GM12864 (cell line): ENCODE measurements at regions not wholly inside any gene's neighbourhood (a gene's known extent, or its start where the extent isn't known, plus 50 kb on each side); places are given as distances from the start of the nearest gene placed in this dataset.

Experiments
- DNase-seq: peaks from one replicate; pipeline ENCODE4 v3.0.0-alpha.2; 2011; ENCODE audit warnings: low read depth
- H3K4me3 ChIP-seq: 2 replicates; pipeline ENCODE4 v1.5.1; 2011; ENCODE audit warnings: mild to moderate bottlenecking, low read depth, low read length, control low read depth
- TF ChIP-seq, protein P1 (sequence below): IDR thresholded peaks from 2 replicates; pipeline ENCODE4 v1.5.1; 2011; ENCODE audit warnings: low read depth, mild to moderate bottlenecking, moderate library complexity, low read length, control low read depth, inconsistent platforms; ENCODE audit errors: missing control alignments

DNA sequence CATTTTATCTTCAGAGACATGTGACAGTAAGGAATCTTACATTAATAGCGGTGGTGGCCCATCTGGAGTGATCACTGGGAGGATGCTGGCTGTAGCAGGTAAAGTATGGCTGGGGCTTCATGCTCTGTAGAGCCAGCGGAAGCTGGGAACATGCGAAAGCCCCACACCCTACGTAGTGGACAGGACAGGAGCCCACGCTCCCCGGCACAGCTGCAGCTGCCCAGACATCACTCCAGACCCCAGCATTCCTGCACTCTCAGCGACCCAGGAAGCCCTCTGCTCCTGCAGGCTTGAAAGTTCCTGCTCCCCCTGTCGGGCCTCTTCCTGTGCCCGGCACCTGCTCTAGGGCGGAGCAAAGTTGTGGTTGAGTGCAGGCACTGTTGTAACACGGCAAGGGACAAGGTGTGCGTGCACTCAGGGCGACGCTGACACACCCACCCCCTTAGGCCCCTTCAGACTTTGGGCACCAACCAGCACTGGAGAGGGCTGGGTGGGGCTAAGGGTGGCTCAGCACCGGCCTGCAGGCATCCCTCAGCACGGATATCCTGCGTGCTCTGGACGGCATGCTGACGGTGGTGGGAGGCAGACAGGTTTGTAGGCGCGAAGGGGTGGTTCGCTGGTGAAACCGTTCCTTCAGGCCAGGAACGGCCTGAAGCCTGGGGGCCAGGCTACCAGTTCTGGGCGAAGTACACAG, 568.3 kb downstream of the FSCB start:
- DNase-seq: no peak
- no peak overlapping the region for H3K4me3 ChIP-seq
- TF ChIP-seq, protein P1, sequence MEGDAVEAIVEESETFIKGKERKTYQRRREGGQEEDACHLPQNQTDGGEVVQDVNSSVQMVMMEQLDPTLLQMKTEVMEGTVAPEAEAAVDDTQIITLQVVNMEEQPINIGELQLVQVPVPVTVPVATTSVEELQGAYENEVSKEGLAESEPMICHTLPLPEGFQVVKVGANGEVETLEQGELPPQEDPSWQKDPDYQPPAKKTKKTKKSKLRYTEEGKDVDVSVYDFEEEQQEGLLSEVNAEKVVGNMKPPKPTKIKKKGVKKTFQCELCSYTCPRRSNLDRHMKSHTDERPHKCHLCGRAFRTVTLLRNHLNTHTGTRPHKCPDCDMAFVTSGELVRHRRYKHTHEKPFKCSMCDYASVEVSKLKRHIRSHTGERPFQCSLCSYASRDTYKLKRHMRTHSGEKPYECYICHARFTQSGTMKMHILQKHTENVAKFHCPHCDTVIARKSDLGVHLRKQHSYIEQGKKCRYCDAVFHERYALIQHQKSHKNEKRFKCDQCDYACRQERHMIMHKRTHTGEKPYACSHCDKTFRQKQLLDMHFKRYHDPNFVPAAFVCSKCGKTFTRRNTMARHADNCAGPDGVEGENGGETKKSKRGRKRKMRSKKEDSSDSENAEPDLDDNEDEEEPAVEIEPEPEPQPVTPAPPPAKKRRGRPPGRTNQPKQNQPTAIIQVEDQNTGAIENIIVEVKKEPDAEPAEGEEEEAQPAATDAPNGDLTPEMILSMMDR: no peak

DNA sequence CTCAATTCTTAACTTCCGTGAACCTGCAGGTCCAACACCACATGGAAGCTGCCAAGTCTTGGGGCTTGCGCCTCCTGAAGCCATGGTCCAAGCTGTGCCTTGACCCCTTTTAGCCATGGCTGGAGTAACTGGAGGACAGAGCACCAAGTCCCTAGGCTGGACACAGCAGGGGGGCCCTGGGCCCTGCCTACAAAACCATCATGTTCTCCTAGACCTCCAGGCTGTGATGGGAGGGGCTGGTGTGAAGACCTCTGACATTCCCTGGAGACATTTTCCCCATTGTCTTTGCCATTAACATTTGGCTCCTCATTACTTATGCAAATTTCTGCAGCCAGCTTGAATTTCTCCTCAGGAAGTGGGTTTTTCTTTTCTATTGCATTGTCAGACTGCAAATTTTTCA, 570.1 kb downstream of the FSCB start:
- TF ChIP-seq, protein P1: no peak
- DNase-seq: no peak
- no peak overlapping the region for H3K4me3 ChIP-seq

DNA sequence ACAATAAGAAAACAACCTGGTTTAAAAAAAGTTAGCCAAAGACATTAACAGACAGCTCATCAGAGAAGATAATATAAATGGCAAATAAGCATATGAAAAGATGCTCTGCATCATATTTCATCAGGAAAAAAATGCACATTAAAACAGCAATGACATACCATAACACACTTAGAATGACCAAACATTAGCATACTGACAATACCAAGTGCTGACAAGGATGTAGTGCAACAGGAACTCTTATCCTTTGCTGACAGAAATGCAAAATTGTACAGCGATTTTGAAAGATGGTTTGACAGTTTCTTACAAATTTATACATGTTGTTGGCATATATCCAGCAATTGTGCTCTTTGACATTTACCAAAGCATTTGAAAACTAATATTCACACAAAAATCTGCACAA, 573.0 kb downstream of the FSCB start:
- DNase-seq: no peak
- TF ChIP-seq, protein P1: no peak
- no peak overlapping the region for H3K4me3 ChIP-seq

DNA sequence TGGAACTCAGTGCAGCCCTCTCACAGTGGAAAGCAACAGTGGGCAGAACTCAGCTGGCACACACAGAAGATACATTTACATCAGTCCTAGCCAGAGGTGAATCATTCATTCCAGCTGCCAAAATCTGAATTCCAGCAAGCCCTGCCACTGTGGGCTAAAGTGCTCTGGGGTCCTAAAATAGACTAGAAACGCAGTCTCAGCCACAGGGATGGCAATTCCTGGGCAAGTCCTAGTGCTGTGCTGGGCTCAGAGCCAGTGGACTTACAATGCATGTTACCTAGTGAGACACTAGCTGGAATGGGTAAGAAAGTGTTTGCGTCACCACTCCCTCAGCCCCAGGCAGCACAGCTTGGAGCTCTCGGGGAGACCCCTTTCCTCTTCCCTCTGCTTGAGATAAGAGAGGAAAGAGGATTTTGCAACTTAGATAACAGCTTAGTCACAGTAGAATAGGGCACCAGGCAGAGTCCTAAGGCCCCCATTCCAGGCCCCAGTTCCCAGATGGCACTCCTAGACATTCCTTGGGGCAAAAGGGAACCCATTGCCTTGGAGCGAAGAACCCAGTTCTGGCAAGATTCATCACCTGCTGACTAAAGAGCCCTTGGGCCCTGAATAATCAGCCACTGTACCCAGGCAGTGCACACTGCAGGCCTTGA, 592.9 kb downstream of the FSCB start:
- DNase-seq: no peak
- TF ChIP-seq, protein P1: no peak
- no peak overlapping the region for H3K4me3 ChIP-seq

DNA sequence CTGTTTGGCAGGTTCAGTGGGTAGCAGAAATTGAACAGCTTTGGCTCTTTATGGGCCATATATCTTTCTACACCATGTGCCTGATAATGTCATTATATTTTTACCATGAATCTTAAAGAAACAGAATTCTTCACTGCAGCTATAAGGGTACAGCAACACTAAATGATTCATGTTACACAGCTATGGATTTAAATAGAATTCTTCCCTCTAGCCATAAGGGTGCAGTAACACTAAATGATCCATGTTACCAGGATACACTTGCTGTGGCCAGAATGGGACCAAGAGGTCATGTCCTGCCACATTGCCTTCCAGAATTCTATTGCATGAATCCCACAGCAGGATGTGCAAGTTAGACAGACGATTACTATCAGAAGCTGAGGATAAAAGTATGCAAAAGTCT, 603.9 kb downstream of the FSCB start:
- H3K4me3 ChIP-seq: no peak overlapping the region
- TF ChIP-seq, protein P1: no peak
- no peak for DNase-seq

DNA sequence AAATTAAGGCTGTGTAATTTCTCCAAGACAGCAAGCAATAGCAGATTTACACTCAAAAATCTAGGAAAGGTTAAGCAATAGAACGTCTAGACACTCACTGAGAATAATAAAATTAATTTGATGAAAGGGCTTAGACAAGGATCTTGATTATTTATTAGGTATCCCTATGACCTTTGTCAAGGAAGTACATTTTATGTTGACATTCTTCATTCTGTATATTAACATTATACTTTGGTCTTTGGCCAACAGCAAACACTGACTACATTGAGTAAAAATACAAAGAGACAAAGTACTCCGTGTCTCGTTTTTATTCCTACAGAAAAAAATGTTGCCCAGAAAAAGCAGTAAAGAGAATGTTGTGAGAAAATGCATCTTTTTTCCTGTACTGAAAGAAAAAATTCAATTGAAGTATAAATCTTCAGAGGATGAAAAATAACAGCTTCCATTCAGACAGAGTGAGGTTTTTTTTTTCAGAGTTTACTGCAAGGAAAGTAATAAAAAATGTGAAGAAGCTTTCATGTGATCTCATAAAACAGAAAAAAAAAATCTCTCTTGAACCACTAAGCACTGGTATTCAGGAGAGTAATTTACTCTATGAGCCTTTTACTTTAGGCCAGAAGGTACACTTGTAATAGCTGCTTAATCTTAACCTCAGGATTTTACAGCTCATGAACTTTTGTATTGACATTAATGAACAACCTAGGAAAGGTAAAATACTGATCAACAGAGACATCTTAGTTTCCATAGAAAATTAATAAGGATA, 605.0 kb downstream of the FSCB start:
- TF ChIP-seq, protein P1: no peak
- no peak for DNase-seq
- no peak overlapping the region for H3K4me3 ChIP-seq
